OCI-LY7 (cell line): ENCODE measurements at regions not wholly inside any gene's neighbourhood (a gene's known extent, or its start where the extent isn't known, plus 50 kb on each side); places are given as distances from the start of the nearest gene placed in this dataset.

Source experiments
- EZH2phosphoT487 ChIP-seq: fragments of 200-600 bp; sonication (generic); IDR thresholded peaks from 2 replicates; pipeline ENCODE4 v1.6.1; 2018; ENCODE audit warnings: low read depth, borderline replicate concordance, mild to moderate bottlenecking, mixed run types, antibody characterized with exemption, low read length, moderate library complexity, mixed read lengths
- TF ChIP-seq, protein P1 (sequence below): fragments of 200-600 bp; sonication (generic); conservative IDR thresholded peaks from 2 replicates; pipeline ENCODE4 v1.5.1; 2014; ENCODE audit warnings: mild to moderate bottlenecking, antibody characterized with exemption, low read length, moderate library complexity, mixed read lengths

DNA sequence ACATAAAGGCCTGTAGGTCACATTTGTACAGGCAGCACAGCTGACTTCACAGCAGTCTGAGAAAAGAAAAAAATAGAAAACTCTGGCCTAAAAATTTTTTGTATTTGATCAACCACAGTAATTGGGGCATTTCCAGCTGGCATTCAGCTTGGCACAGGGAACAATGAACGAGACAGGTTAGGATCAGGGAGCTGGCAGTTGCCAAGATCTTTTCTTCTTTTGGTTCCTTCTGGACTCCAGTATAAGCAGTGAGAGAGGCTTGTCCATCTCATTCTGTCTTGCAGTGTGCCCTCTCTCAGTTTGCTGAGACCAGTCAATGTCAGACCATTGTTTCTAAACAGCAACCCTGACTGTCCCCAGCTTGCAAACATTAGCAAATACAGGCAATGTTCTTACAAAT is 601.1 kb downstream of the TLR4 start:
- TF ChIP-seq, protein P1, sequence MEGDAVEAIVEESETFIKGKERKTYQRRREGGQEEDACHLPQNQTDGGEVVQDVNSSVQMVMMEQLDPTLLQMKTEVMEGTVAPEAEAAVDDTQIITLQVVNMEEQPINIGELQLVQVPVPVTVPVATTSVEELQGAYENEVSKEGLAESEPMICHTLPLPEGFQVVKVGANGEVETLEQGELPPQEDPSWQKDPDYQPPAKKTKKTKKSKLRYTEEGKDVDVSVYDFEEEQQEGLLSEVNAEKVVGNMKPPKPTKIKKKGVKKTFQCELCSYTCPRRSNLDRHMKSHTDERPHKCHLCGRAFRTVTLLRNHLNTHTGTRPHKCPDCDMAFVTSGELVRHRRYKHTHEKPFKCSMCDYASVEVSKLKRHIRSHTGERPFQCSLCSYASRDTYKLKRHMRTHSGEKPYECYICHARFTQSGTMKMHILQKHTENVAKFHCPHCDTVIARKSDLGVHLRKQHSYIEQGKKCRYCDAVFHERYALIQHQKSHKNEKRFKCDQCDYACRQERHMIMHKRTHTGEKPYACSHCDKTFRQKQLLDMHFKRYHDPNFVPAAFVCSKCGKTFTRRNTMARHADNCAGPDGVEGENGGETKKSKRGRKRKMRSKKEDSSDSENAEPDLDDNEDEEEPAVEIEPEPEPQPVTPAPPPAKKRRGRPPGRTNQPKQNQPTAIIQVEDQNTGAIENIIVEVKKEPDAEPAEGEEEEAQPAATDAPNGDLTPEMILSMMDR, result no peak
- TF ChIP-seq EZH2phosphoT487, result no peak
